COLO668 (cell line): ENCODE measurements at regions not wholly inside any gene's neighbourhood (a gene's known extent, or its start where the extent isn't known, plus 50 kb on each side); places are given as distances from the start of the nearest gene placed in this dataset.
"Not testable (repeated sequence)": the region's sequence is repeated elsewhere in the genome, so short reads cannot be mapped to it uniquely, and the experiment has no call there.

Experiments
- DNase-seq: peaks from one replicate; lab custom pipeline; 2025; ENCODE audit not compliant: unreplicated experiment; lab: John Stamatoyannopoulos, UW

GRCh38 chr20:17837179-17837578, 131.4 kb downstream of the SNX5 start:
- no peak for DNase-seq

- DNase-seq: no peak
Observed at GRCh38 chr20:17836303-17836861, 132.2 kb downstream of the SNX5 start.

GRCh38 chr20:17835934-17836300, 132.7 kb downstream of the SNX5 start:
- DNase-seq: no peak

GRCh38 chr20:17835240-17835933, 133.2 kb downstream of the SNX5 start:
- DNase-seq: no peak

- no peak for DNase-seq
Observed at GRCh38 chr20:17834804-17835203, 133.8 kb downstream of the SNX5 start.

GRCh38 chr20:17833036-17833674, 133.4 kb downstream of the BANF2 start:
- DNase-seq: no peak

GRCh38 chr20:17832236-17832915, 132.6 kb downstream of the BANF2 start:
- DNase-seq: no peak

- no peak for DNase-seq
Observed at GRCh38 chr20:17828598-17829144, 128.9 kb downstream of the BANF2 start.

- DNase-seq: no peak
Observed at GRCh38 chr20:17827759-17828559, 128.2 kb downstream of the BANF2 start.

GRCh38 chr20:17827079-17827478, 127.3 kb downstream of the BANF2 start:
- no peak for DNase-seq

GRCh38 chr20:17825960-17826843, 126.4 kb downstream of the BANF2 start:
- no peak for DNase-seq

- no peak for DNase-seq
Observed at GRCh38 chr20:17825252-17825959, 125.6 kb downstream of the BANF2 start.

GRCh38 chr20:17824676-17825251, 125.0 kb downstream of the BANF2 start:
- no peak for DNase-seq

GRCh38 chr20:17823409-17824144, 123.8 kb downstream of the BANF2 start:
- no peak for DNase-seq

GRCh38 chr20:17822540-17823408, 123.0 kb downstream of the BANF2 start:
- no peak for DNase-seq

GRCh38 chr20:17822039-17822438, 122.3 kb downstream of the BANF2 start:
- DNase-seq: no peak

- not testable (repeated sequence) for DNase-seq
Observed at GRCh38 chr20:17821606-17822005, 121.8 kb downstream of the BANF2 start.
